WTC11 (cell line): ENCODE measurements at regions not wholly inside any gene's neighbourhood (a gene's known extent, or its start where the extent isn't known, plus 50 kb on each side); places are given as distances from the start of the nearest gene placed in this dataset.

Experiments used
- ATF1 ChIP-seq: sonication (generic); formaldehyde crosslinking; IDR thresholded peaks from 2 replicates; pipeline ENCODE4 v1.8.1; 2023; ENCODE audit warnings: mild to moderate bottlenecking, moderate library complexity, missing genetic modification reagents
- CREB1 ChIP-seq: sonication (generic); formaldehyde crosslinking; IDR thresholded peaks from 2 replicates; pipeline ENCODE4 v1.8.0; 2023; ENCODE audit warnings: mild to moderate bottlenecking, missing genetic modification reagents
- NR2C2 ChIP-seq: sonication (generic); formaldehyde crosslinking; IDR thresholded peaks from 2 replicates; pipeline ENCODE4 v1.8.0; 2022; ENCODE audit warnings: mild to moderate bottlenecking, missing genetic modification reagents
- TCF7 ChIP-seq: sonication (generic); formaldehyde crosslinking; IDR thresholded peaks from 2 replicates; pipeline ENCODE4 v1.8.0; 2022; ENCODE audit warnings: mild to moderate bottlenecking, low read depth, missing genetic modification reagents, moderate library complexity
- TEAD1 ChIP-seq: sonication (generic); formaldehyde crosslinking; IDR thresholded peaks from 2 replicates; pipeline ENCODE4 v1.8.0; 2022; ENCODE audit warnings: mild to moderate bottlenecking, missing genetic modification reagents
- ZNF263 ChIP-seq: sonication (generic); formaldehyde crosslinking; IDR thresholded peaks from 2 replicates; pipeline ENCODE4 v1.8.1; 2022; ENCODE audit warnings: low read depth, mild to moderate bottlenecking, moderate library complexity, missing genetic modification reagents
- TF ChIP-seq, protein P1 (sequence below): sonication (generic); formaldehyde crosslinking; IDR thresholded peaks from 2 replicates; pipeline ENCODE4 v1.8.1; 2022; ENCODE audit warnings: missing genetic modification reagents, borderline replicate concordance
- TF ChIP-seq, protein P2 (sequence below): sonication (generic); formaldehyde crosslinking; IDR thresholded peaks from 2 replicates; pipeline ENCODE4 v1.8.0; 2023; ENCODE audit warnings: missing genetic modification reagents
- TF ChIP-seq, protein P3 (sequence below): sonication (generic); formaldehyde crosslinking; IDR thresholded peaks from 2 replicates; pipeline ENCODE4 v1.8.0; 2022; ENCODE audit warnings: mild to moderate bottlenecking, missing genetic modification reagents
- TF ChIP-seq, protein P4 (sequence below): fragments of 200-600 bp; IDR thresholded peaks from 2 replicates; pipeline ENCODE4 v1.8.0; 2022; ENCODE audit warnings: antibody characterized with exemption
- TF ChIP-seq, protein P5 (sequence below): sonication (generic); formaldehyde crosslinking; IDR thresholded peaks from 2 replicates; pipeline ENCODE4 v1.8.1; 2022; ENCODE audit warnings: low read depth, missing genetic modification reagents, borderline replicate concordance
- TF ChIP-seq, protein P6 (sequence below): sonication (generic); formaldehyde crosslinking; IDR thresholded peaks from 2 replicates; pipeline ENCODE4 v1.8.0; 2022; ENCODE audit warnings: missing genetic modification reagents

DNA sequence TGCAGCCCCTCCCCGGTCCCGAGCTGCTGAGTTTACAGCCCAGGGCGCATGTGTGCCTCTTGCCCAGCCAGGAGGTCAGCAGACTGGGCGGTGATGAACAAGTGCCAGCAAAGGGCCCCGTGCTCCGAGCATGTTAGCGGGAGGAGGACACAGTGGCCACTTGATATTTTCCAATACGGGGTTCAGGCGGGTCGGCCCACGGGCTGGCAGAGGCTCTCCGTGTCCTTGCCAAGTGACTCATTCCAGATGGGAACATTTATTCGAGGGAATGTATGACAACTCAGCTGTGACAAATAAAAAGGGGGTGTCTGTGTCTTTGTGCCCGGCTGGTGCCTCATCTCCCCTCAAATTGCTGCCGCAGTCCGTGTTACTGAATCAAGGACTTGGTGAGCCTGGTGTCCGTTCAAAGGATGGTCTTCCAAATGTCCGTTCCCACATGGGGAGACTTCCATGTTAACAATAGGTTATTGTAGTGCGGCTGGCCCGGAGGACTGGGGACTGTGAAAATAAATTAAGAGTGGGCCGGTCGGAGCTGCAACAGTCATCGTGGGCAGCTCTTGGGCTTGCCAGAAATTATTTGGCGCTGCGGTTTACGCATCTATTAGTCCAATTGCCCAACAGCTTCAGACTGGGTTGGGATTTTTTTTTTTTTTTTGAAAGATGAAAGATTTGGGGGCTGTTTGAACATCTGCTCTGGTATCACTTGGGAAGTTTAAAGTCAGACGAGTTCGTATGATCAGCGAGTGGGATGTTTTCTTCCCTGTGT, 174.0 kb upstream of the CIBAR2 start:
- TF ChIP-seq, protein P1, sequence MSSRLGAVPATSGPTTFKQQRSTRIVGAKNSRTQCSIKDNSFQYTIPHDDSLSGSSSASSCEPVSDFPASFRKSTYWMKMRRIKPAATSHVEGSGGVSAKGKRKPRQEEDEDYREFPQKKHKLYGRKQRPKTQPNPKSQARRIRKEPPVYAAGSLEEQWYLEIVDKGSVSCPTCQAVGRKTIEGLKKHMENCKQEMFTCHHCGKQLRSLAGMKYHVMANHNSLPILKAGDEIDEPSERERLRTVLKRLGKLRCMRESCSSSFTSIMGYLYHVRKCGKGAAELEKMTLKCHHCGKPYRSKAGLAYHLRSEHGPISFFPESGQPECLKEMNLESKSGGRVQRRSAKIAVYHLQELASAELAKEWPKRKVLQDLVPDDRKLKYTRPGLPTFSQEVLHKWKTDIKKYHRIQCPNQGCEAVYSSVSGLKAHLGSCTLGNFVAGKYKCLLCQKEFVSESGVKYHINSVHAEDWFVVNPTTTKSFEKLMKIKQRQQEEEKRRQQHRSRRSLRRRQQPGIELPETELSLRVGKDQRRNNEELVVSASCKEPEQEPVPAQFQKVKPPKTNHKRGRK (CRISPR knock-in tag) = no peak
- TF ChIP-seq, protein P2, sequence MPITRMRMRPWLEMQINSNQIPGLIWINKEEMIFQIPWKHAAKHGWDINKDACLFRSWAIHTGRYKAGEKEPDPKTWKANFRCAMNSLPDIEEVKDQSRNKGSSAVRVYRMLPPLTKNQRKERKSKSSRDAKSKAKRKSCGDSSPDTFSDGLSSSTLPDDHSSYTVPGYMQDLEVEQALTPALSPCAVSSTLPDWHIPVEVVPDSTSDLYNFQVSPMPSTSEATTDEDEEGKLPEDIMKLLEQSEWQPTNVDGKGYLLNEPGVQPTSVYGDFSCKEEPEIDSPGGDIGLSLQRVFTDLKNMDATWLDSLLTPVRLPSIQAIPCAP (CRISPR knock-in tag) = no peak
- TF ChIP-seq, protein P3, sequence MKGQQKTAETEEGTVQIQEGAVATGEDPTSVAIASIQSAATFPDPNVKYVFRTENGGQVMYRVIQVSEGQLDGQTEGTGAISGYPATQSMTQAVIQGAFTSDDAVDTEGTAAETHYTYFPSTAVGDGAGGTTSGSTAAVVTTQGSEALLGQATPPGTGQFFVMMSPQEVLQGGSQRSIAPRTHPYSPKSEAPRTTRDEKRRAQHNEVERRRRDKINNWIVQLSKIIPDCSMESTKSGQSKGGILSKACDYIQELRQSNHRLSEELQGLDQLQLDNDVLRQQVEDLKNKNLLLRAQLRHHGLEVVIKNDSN = no peak
- TF ChIP-seq ATF1 (CRISPR knock-in tag) (no peak), NR2C2 (CRISPR knock-in tag) (no peak), TCF7 (CRISPR knock-in tag) (no peak), TEAD1 (CRISPR knock-in tag) (no peak), ZNF263 (CRISPR knock-in tag) (no peak), CREB1 (no peak)
- TF ChIP-seq, protein P4, sequence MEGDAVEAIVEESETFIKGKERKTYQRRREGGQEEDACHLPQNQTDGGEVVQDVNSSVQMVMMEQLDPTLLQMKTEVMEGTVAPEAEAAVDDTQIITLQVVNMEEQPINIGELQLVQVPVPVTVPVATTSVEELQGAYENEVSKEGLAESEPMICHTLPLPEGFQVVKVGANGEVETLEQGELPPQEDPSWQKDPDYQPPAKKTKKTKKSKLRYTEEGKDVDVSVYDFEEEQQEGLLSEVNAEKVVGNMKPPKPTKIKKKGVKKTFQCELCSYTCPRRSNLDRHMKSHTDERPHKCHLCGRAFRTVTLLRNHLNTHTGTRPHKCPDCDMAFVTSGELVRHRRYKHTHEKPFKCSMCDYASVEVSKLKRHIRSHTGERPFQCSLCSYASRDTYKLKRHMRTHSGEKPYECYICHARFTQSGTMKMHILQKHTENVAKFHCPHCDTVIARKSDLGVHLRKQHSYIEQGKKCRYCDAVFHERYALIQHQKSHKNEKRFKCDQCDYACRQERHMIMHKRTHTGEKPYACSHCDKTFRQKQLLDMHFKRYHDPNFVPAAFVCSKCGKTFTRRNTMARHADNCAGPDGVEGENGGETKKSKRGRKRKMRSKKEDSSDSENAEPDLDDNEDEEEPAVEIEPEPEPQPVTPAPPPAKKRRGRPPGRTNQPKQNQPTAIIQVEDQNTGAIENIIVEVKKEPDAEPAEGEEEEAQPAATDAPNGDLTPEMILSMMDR = no peak
- TF ChIP-seq, protein P5, sequence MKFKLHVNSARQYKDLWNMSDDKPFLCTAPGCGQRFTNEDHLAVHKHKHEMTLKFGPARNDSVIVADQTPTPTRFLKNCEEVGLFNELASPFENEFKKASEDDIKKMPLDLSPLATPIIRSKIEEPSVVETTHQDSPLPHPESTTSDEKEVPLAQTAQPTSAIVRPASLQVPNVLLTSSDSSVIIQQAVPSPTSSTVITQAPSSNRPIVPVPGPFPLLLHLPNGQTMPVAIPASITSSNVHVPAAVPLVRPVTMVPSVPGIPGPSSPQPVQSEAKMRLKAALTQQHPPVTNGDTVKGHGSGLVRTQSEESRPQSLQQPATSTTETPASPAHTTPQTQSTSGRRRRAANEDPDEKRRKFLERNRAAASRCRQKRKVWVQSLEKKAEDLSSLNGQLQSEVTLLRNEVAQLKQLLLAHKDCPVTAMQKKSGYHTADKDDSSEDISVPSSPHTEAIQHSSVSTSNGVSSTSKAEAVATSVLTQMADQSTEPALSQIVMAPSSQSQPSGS = no peak
- TF ChIP-seq, protein P6, sequence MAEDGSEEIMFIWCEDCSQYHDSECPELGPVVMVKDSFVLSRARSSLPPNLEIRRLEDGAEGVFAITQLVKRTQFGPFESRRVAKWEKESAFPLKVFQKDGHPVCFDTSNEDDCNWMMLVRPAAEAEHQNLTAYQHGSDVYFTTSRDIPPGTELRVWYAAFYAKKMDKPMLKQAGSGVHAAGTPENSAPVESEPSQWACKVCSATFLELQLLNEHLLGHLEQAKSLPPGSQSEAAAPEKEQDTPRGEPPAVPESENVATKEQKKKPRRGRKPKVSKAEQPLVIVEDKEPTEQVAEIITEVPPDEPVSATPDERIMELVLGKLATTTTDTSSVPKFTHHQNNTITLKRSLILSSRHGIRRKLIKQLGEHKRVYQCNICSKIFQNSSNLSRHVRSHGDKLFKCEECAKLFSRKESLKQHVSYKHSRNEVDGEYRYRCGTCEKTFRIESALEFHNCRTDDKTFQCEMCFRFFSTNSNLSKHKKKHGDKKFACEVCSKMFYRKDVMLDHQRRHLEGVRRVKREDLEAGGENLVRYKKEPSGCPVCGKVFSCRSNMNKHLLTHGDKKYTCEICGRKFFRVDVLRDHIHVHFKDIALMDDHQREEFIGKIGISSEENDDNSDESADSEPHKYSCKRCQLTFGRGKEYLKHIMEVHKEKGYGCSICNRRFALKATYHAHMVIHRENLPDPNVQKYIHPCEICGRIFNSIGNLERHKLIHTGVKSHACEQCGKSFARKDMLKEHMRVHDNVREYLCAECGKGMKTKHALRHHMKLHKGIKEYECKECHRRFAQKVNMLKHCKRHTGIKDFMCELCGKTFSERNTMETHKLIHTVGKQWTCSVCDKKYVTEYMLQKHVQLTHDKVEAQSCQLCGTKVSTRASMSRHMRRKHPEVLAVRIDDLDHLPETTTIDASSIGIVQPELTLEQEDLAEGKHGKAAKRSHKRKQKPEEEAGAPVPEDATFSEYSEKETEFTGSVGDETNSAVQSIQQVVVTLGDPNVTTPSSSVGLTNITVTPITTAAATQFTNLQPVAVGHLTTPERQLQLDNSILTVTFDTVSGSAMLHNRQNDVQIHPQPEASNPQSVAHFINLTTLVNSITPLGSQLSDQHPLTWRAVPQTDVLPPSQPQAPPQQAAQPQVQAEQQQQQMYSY = no peak
